Nucleus accumbens (tissue), 56 donors: ENCODE measurements at regions not wholly inside any gene's neighbourhood (a gene's known extent, or its start where the extent isn't known, plus 50 kb on each side); places are given as distances from the start of the nearest gene placed in this dataset.

Source experiments
- DNase-seq, 56 donors: peaks; one replicate each; lab custom pipeline; 2025; lab: John Stamatoyannopoulos, UW

- no peak for DNase-seq
Observed at GRCh38 chr18:41311571-41312547, 643.2 kb upstream of the PIK3C3 start.

GRCh38 chr18:41297740-41298139 is 657.3 kb upstream of the PIK3C3 start:
- no peak for DNase-seq

GRCh38 chr18:41269294-41269693 is 685.7 kb upstream of the PIK3C3 start:
- DNase-seq = no peak

GRCh38 chr18:41268271-41268670 is 686.8 kb upstream of the PIK3C3 start:
- no peak for DNase-seq

- DNase-seq = no peak
Observed at GRCh38 chr18:41266616-41267015, 688.4 kb upstream of the PIK3C3 start.

- no peak for DNase-seq
Observed at GRCh38 chr18:41266204-41266603, 688.8 kb upstream of the PIK3C3 start.

GRCh38 chr18:41265047-41265446 is 690.0 kb upstream of the PIK3C3 start:
- DNase-seq = no peak

GRCh38 chr18:41263956-41264355 is 691.1 kb upstream of the PIK3C3 start:
- no peak for DNase-seq

- DNase-seq = no peak
Observed at GRCh38 chr18:41262688-41263087, 692.3 kb upstream of the PIK3C3 start.

- no peak for DNase-seq
Observed at GRCh38 chr18:41244591-41245037, 710.4 kb upstream of the PIK3C3 start.

- DNase-seq = no peak
Observed at GRCh38 chr18:41237317-41237716, 717.7 kb upstream of the PIK3C3 start.

- DNase-seq = no peak
Observed at GRCh38 chr18:41231681-41232080, 723.4 kb upstream of the PIK3C3 start.

- DNase-seq = no peak
Observed at GRCh38 chr18:41227993-41228392, 727.0 kb upstream of the PIK3C3 start.

- no peak for DNase-seq
Observed at GRCh38 chr18:41226911-41227310, 728.1 kb upstream of the PIK3C3 start.

- DNase-seq = no peak
Observed at GRCh38 chr18:41226186-41226585, 728.8 kb upstream of the PIK3C3 start.

- DNase-seq = no peak
Observed at GRCh38 chr18:41216341-41217003, 738.6 kb upstream of the PIK3C3 start.

GRCh38 chr18:41207706-41208105 is 747.3 kb upstream of the PIK3C3 start:
- no peak for DNase-seq

- DNase-seq = no peak
Observed at GRCh38 chr18:41206341-41206830, 748.6 kb upstream of the PIK3C3 start.

GRCh38 chr18:41199212-41199611 is 755.8 kb upstream of the PIK3C3 start:
- no peak for DNase-seq

- no peak for DNase-seq
Observed at GRCh38 chr18:41197967-41198366, 757.1 kb upstream of the PIK3C3 start.

- DNase-seq = no peak
Observed at GRCh38 chr18:41170346-41170745, 784.7 kb upstream of the PIK3C3 start.

GRCh38 chr18:41165625-41166024 is 789.4 kb upstream of the PIK3C3 start:
- DNase-seq = no peak
